HG03045 (cell line): ENCODE measurements at regions not wholly inside any gene's neighbourhood (a gene's known extent, or its start where the extent isn't known, plus 50 kb on each side); places are given as distances from the start of the nearest gene placed in this dataset.
"Not testable (repeated sequence)": the region's sequence is repeated elsewhere in the genome, so short reads cannot be mapped to it uniquely, and the experiment has no call there.

Source experiments
- ATAC-seq: cut with Tn5 transposase; IDR thresholded peaks from one replicate; pipeline ENCODE4 v1.9.1; 2021; ENCODE audit warnings: mild to moderate bottlenecking, moderate library complexity; ENCODE audit not compliant: unreplicated experiment

- ATAC-seq, result no peak
Observed at GRCh38 chr6:167661552-167662044, 165.1 kb upstream of the AFDN start.

GRCh38 chr6:167662075-167662880 lies 164.4 kb upstream of the AFDN start:
- ATAC-seq, result no peak

GRCh38 chr6:167662881-167663205 lies 163.9 kb upstream of the AFDN start:
- no peak for ATAC-seq

- no peak for ATAC-seq
Observed at GRCh38 chr6:167663316-167663715, 163.4 kb upstream of the AFDN start.

GRCh38 chr6:167663784-167664443 lies 162.8 kb upstream of the AFDN start:
- ATAC-seq, result no peak

GRCh38 chr6:167664678-167665660 lies 161.7 kb upstream of the AFDN start:
- ATAC-seq, result no peak

GRCh38 chr6:167665698-167666330 lies 160.9 kb upstream of the AFDN start:
- no peak for ATAC-seq

GRCh38 chr6:167666571-167667203 lies 160.0 kb upstream of the AFDN start:
- ATAC-seq, result no peak

GRCh38 chr6:167667204-167668018 lies 159.3 kb upstream of the AFDN start:
- ATAC-seq, result no peak

GRCh38 chr6:167668019-167668753 lies 158.5 kb upstream of the AFDN start:
- ATAC-seq, result no peak

GRCh38 chr6:167668754-167669552 lies 157.8 kb upstream of the AFDN start:
- ATAC-seq, result no peak

- no peak for ATAC-seq
Observed at GRCh38 chr6:167669553-167669849, 157.2 kb upstream of the AFDN start.

GRCh38 chr6:167669870-167670802 lies 156.6 kb upstream of the AFDN start:
- ATAC-seq, result no peak

GRCh38 chr6:167670938-167671338 lies 155.8 kb upstream of the AFDN start:
- ATAC-seq, result no peak

GRCh38 chr6:167671379-167671976 lies 155.2 kb upstream of the AFDN start:
- not testable (repeated sequence) for ATAC-seq

- ATAC-seq, result no peak
Observed at GRCh38 chr6:167671977-167672687, 154.6 kb upstream of the AFDN start.
